ENCODE measurements at regions not wholly inside any gene's neighbourhood (a gene's known extent, or its start where the extent isn't known, plus 50 kb on each side); places are given as distances from the start of the nearest gene placed in this dataset.

DNA sequence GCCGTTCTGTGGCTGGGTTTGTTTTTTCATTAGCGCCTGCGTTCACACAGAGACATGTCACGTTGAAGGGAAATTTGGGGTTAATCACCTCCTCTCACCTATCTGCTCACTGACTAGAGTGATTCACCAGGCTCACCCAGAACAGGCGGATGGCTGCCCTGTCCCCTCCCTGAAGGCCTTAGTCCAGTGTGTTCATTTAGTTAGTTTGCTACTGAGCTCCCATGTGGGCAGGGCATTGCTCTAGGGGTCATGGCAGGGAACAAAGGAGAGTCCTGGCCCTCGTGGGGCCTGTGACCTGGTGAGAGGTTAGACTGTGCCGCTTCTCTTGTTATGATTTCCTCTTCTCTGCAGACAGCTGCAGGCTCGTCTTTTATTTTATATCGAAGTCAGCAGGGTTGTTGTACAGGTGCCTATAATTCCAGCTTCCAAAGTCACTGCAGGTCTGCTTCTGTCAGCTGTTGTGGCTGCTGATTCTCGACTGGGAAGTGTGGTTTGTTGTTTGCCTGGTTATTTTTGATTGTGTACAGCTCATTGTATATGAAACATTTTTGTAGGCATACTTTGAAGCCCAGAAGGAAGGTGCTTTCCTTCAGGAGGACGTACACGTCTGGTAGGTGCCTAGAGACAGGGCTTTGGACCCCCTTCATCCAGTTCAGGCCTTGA is 73.4 kb upstream of the GSE1 start:
- no peak overlapping the region for H3K4me3 ChIP-seq (ENCODE audit: low read depth, low read length)
- peaks cover 5% of the 10 kb centered on the region for H3K9me3 ChIP-seq (ENCODE audit: control insufficient read depth, insufficient read depth, low read length)
- peaks cover 79% of the 10 kb centered on the region for H3K4me1 ChIP-seq (ENCODE audit: control insufficient read depth, insufficient read depth, low read length)
- H3K27ac ChIP-seq (ENCODE audit: low read depth, low read length), result no peak overlapping the region
- peaks cover 2% of the 10 kb centered on the region for H3K27me3 ChIP-seq (ENCODE audit: control insufficient read depth, insufficient read depth, low read length)
- H3K36me3 ChIP-seq (ENCODE audit: control insufficient read depth, insufficient read depth, low read length), result peaks cover 3% of the 10 kb centered on the region
- 83% methylated on average over 9 of the region's 12 CpGs for WGBS (ENCODE audit: insufficient coverage)
- no peak for DNase-seq (ENCODE audit: low read depth in 4 of 6, low spot score in 6 of 6)

DNA sequence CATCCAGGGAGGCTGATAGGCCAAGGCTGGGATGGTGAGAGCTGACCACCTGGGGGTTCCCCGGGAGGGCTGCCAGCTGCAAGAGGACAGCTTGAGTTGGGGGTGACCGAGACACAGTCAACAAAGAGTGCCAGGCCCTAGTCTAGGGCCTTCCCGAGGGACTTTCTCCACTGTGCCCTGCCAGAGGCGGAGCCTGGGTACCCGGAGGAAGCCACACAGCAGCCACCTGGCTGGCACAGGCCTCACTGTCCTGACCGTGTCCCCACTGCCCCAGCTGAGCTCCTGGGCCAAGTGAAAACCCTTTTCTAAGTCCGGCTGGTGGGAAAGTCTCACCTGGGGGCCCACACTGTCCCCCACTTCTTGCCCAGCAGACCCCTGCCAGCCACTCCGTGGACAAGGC is 71.9 kb upstream of the GSE1 start:
- H3K9me3 ChIP-seq (ENCODE audit: control insufficient read depth, insufficient read depth, low read length), result peaks cover 5% of the 10 kb centered on the region
- 77% methylated on average over 8 of the region's 8 CpGs for WGBS (ENCODE audit: insufficient coverage)
- H3K36me3 ChIP-seq (ENCODE audit: control insufficient read depth, insufficient read depth, low read length), result no peaks in the 10 kb centered on the region
- H3K27me3 ChIP-seq (ENCODE audit: control insufficient read depth, insufficient read depth, low read length), result no peaks in the 10 kb centered on the region
- no peak overlapping the region for H3K4me3 ChIP-seq (ENCODE audit: low read depth, low read length)
- no peak for DNase-seq (ENCODE audit: low read depth in 4 of 6, low spot score in 6 of 6)
- no peak overlapping the region for H3K27ac ChIP-seq (ENCODE audit: low read depth, low read length)
- peaks cover 70% of the 10 kb centered on the region for H3K4me1 ChIP-seq (ENCODE audit: control insufficient read depth, insufficient read depth, low read length)

DNA sequence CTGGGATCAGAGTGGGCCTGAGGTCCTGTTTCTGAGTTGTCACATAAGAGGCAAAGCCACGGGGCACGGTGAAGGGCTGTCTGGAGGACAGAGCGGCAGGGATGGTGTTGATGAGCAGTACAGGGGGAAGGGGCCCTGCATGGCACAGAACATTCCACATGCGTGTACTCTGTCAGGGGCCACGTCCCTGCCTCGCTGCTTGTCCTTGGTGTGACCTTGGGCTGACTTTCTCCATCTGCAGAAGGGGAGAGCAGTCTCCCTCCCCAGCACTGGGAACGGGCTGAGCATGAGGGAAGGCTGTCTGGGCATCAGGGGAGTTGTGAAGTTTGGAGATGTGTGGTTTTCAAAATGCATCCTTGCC is 71.5 kb upstream of the GSE1 start:
- no peak overlapping the region for H3K27ac ChIP-seq (ENCODE audit: low read depth, low read length)
- H3K27me3 ChIP-seq (ENCODE audit: control insufficient read depth, insufficient read depth, low read length), result no peaks in the 10 kb centered on the region
- 76% methylated on average over 7 of the region's 7 CpGs for WGBS (ENCODE audit: insufficient coverage)
- H3K4me1 ChIP-seq (ENCODE audit: control insufficient read depth, insufficient read depth, low read length), result peaks cover 66% of the 10 kb centered on the region
- no peaks in the 10 kb centered on the region for H3K36me3 ChIP-seq (ENCODE audit: control insufficient read depth, insufficient read depth, low read length)
- DNase-seq (ENCODE audit: low read depth in 4 of 6, low spot score in 6 of 6), result no peak
- H3K4me3 ChIP-seq (ENCODE audit: low read depth, low read length), result no peak overlapping the region
- peaks cover 5% of the 10 kb centered on the region for H3K9me3 ChIP-seq (ENCODE audit: control insufficient read depth, insufficient read depth, low read length)

DNA sequence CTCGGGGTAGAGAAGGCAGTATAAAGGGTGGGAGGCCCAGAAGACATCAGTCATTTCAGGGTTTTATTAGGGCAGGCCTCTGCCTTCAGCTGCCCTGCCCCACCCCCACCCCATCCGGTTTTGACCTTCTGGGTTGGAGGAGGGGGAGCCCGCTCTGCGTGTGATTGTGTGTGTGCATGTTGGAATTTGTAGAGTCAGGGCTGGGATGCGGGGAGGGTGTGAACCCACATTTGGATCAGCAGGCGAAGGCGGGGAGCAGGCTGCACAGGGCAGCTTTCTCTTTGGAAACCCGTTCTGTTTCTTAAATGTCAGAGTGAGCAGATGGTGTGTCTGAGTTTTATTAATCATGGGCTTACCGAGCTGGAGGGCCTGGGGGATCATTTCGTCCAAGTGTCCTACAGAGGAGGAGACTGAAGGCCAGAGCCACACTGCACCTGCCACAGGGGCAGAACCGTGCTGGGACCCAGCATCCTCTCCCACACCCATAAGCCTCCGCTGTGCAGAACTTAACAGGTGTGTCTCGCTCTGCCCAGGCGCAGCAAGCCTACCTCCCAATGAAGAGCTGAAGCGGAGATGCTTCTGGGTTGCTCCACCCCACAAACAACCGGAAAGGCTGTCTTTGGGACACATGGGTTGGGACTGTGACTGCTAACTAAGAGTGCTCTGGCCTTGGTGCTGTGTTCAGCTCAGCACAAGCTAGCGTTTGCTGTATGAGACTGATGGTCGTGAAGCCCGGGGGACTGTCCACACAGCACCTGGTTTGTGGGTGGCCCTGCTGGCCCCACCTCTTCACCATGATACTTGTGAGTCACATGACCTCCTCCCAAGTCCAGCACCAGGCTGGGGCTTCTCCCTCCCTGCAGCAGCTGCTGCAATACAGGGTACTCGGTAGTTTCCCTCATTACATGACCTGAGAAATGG is 70.9 kb upstream of the GSE1 start:
- no peaks in the 10 kb centered on the region for H3K27me3 ChIP-seq (ENCODE audit: control insufficient read depth, insufficient read depth, low read length)
- H3K4me3 ChIP-seq (ENCODE audit: low read depth, low read length), result no peak overlapping the region
- WGBS (ENCODE audit: insufficient coverage), result 72% methylated on average over 11 of the region's 20 CpGs
- H3K4me1 ChIP-seq (ENCODE audit: control insufficient read depth, insufficient read depth, low read length), result peaks cover 60% of the 10 kb centered on the region
- no peak for DNase-seq (ENCODE audit: low read depth in 4 of 6, low spot score in 6 of 6)
- H3K36me3 ChIP-seq (ENCODE audit: control insufficient read depth, insufficient read depth, low read length), result no peaks in the 10 kb centered on the region
- no peak overlapping the region for H3K27ac ChIP-seq (ENCODE audit: low read depth, low read length)
- peaks cover 5% of the 10 kb centered on the region for H3K9me3 ChIP-seq (ENCODE audit: control insufficient read depth, insufficient read depth, low read length)

DNA sequence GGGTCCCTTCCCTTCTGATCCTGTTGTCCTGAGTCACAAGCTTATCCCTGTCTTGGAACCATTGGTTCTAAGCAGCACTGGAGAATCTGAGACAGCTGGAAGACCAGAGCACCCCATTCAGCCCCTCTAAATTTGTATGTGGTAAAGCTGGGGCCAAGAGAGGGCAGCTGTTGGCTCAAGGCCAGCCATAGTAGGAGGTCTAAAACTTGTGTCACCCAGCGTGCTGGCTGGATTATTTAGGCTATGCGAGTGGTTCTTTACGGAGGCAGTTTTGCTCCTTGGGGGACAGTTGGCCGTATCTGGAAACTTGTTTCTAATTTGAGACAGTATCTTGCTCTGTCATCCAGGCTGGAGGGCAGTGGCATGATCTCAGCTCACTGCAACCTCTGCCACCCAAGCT is 69.6 kb upstream of the GSE1 start:
- Histone ChIP-seq H3K4me3 (ENCODE audit: low read depth, low read length) (no peak overlapping the region), H3K4me1 (ENCODE audit: control insufficient read depth, insufficient read depth, low read length) (peaks cover 47% of the 10 kb centered on the region), H3K27me3 (ENCODE audit: control insufficient read depth, insufficient read depth, low read length) (no peaks in the 10 kb centered on the region), H3K27ac (ENCODE audit: low read depth, low read length) (no peak overlapping the region), H3K36me3 (ENCODE audit: control insufficient read depth, insufficient read depth, low read length) (no peaks in the 10 kb centered on the region), H3K9me3 (ENCODE audit: control insufficient read depth, insufficient read depth, low read length) (peaks cover 5% of the 10 kb centered on the region)
- WGBS (ENCODE audit: insufficient coverage), result 61% methylated on average over 4 of the region's 4 CpGs
- no peak for DNase-seq (ENCODE audit: low read depth in 4 of 6, low spot score in 6 of 6)

DNA sequence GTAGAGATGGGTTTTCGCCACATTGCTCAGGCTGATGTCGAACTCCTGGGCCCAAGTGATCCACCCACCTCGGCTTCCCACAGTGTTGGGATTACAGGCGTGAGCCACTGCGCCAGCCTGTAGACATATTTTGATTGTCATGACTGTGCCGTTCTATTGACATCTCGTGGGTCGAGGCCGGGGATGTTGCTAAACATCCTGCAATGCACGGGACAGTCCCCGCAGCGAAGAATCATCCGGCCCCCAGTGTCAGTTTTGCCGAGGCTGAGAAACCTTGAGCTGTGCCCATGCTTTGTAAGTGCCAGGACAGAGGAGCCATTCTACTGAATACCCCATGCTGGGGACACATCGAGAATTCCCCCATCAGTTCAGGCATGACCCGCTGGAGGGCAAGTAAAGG is 69.1 kb upstream of the GSE1 start:
- Histone ChIP-seq H3K9me3 (ENCODE audit: control insufficient read depth, insufficient read depth, low read length) (peaks cover 5% of the 10 kb centered on the region), H3K27ac (ENCODE audit: low read depth, low read length) (no peak overlapping the region), H3K4me1 (ENCODE audit: control insufficient read depth, insufficient read depth, low read length) (peaks cover 42% of the 10 kb centered on the region), H3K27me3 (ENCODE audit: control insufficient read depth, insufficient read depth, low read length) (no peaks in the 10 kb centered on the region), H3K4me3 (ENCODE audit: low read depth, low read length) (no peak overlapping the region), H3K36me3 (ENCODE audit: control insufficient read depth, insufficient read depth, low read length) (no peaks in the 10 kb centered on the region)
- 88% methylated on average over 16 of the region's 16 CpGs for WGBS (ENCODE audit: insufficient coverage)
- DNase-seq (ENCODE audit: low read depth in 4 of 6, low spot score in 6 of 6), result no peak

DNA sequence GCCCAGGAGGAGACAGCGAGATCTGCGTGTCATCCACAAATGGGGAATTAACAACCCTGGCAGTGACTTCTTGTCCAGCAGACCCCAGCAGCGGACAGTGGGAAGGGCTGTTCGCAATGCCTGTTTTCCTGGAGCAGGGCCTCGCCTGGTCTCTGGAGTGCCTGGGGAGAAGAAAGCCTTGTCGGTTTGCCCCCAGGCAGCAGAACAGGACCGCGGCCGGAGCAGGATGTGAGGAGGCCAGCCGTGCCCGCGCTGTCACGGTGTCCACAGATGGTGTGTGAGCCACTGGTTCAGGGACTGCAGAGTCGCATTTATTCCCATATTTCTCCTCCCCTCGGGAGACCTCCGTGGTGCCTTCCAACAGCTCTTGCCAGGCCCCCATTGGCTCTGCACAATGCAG is 68.5 kb upstream of the GSE1 start:
- H3K9me3 ChIP-seq (ENCODE audit: control insufficient read depth, insufficient read depth, low read length), result peaks cover 4% of the 10 kb centered on the region
- no peak overlapping the region for H3K27ac ChIP-seq (ENCODE audit: low read depth, low read length)
- H3K4me1 ChIP-seq (ENCODE audit: control insufficient read depth, insufficient read depth, low read length), result peaks cover 39% of the 10 kb centered on the region
- H3K4me3 ChIP-seq (ENCODE audit: low read depth, low read length), result no peak overlapping the region
- no peaks in the 10 kb centered on the region for H3K27me3 ChIP-seq (ENCODE audit: control insufficient read depth, insufficient read depth, low read length)
- no peak for DNase-seq (ENCODE audit: low read depth in 4 of 6, low spot score in 6 of 6)
- 48% methylated on average over 12 of the region's 16 CpGs for WGBS (ENCODE audit: insufficient coverage)
- no peaks in the 10 kb centered on the region for H3K36me3 ChIP-seq (ENCODE audit: control insufficient read depth, insufficient read depth, low read length)

DNA sequence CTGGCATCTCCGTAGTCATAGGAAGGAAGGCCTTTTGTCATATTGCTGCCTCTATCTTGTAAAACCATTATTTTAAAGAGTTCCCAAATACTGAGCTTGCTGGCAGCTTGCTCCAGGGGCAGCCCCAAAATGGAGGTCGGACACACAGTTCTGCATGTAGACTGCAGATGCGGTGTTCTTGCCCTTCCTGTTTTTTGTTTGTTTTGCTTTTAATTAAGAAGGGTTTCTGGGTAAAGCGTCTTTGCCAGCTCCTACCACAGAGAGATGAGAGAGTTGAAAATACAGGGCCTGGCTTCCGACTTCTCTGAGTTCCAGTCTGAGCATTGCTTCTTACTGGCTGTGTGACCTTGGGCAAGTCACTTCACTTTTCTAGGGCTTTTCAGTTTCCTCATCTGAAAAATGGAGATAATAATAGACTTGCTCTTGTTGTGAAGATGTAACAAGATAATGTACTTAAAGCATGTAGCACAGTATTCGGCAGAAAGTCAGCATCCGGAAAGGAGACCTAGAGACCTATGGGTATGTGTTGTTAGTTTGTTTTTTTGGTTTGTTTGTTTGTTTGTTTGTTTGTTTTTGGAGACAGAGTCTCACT is 67.8 kb upstream of the GSE1 start:
- DNase-seq (ENCODE audit: low read depth in 4 of 6, low spot score in 6 of 6), result no peak
- Histone ChIP-seq H3K36me3 (ENCODE audit: control insufficient read depth, insufficient read depth, low read length) (no peaks in the 10 kb centered on the region), H3K9me3 (ENCODE audit: control insufficient read depth, insufficient read depth, low read length) (no peaks in the 10 kb centered on the region), H3K27me3 (ENCODE audit: control insufficient read depth, insufficient read depth, low read length) (no peaks in the 10 kb centered on the region), H3K27ac (ENCODE audit: low read depth, low read length) (no peak overlapping the region), H3K4me3 (ENCODE audit: low read depth, low read length) (no peak overlapping the region), H3K4me1 (ENCODE audit: control insufficient read depth, insufficient read depth, low read length) (peaks cover 43% of the 10 kb centered on the region)
- 88% methylated on average over 7 of the region's 7 CpGs for WGBS (ENCODE audit: insufficient coverage)

DNA sequence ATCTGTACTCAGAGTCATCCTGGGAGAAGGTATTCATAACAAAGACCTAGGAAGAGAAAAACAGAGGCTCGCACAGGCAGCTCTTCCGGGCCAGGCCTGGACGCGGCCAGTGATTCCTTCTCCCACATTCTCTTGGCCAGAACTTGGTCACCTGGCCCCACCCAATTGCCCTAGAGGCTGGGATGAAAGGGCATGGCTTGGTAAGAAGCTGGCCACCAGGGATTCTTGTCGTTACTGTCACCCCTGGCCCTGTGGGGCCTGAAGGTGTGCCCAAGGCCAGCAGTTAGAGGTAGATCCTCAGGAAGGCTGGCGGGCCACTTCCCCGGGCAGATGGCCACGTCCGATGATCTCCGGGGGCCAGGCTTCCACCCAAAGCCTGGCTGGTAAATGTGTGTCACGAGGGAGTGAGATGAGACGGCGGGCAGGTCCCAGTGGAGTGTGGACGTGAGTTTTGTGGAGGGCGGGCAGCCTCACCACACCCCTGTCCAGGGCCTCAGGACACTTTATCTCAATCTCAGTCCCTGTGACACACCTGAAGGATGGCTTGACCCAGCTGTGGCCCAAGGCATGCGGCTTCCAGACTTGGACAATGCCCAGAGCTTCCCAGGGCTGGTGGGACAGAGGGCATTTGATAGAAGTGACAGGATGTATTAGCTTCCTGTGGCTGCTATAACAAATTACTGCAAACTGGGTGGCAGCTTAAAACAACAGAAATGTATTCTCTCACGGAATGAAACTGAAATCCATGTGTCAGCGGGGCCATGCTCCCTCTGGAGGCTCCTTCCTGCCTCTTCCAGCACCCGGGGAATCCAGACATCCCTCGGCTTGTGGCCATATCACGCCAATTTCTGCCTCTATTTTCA is 66.3 kb upstream of the GSE1 start:
- Histone ChIP-seq H3K27me3 (ENCODE audit: control insufficient read depth, insufficient read depth, low read length) (no peaks in the 10 kb centered on the region), H3K4me1 (ENCODE audit: control insufficient read depth, insufficient read depth, low read length) (peaks cover 50% of the 10 kb centered on the region), H3K27ac (ENCODE audit: low read depth, low read length) (no peak overlapping the region), H3K9me3 (ENCODE audit: control insufficient read depth, insufficient read depth, low read length) (no peaks in the 10 kb centered on the region), H3K4me3 (ENCODE audit: low read depth, low read length) (no peak overlapping the region), H3K36me3 (ENCODE audit: control insufficient read depth, insufficient read depth, low read length) (no peaks in the 10 kb centered on the region)
- DNase-seq (ENCODE audit: low read depth in 4 of 6, low spot score in 6 of 6), result no peak
- 86% methylated on average over 15 of the region's 21 CpGs for WGBS (ENCODE audit: insufficient coverage)

Measured in spinal cord (tissue), 9 donors.